ENCODE measurements at regions not wholly inside any gene's neighbourhood (a gene's known extent, or its start where the extent isn't known, plus 50 kb on each side); places are given as distances from the start of the nearest gene placed in this dataset.

GRCh38 chr4:95764961-95765360, 74.9 kb upstream of the PDHA2 start:
- TF ChIP-seq, protein P1, sequence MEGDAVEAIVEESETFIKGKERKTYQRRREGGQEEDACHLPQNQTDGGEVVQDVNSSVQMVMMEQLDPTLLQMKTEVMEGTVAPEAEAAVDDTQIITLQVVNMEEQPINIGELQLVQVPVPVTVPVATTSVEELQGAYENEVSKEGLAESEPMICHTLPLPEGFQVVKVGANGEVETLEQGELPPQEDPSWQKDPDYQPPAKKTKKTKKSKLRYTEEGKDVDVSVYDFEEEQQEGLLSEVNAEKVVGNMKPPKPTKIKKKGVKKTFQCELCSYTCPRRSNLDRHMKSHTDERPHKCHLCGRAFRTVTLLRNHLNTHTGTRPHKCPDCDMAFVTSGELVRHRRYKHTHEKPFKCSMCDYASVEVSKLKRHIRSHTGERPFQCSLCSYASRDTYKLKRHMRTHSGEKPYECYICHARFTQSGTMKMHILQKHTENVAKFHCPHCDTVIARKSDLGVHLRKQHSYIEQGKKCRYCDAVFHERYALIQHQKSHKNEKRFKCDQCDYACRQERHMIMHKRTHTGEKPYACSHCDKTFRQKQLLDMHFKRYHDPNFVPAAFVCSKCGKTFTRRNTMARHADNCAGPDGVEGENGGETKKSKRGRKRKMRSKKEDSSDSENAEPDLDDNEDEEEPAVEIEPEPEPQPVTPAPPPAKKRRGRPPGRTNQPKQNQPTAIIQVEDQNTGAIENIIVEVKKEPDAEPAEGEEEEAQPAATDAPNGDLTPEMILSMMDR (tag by site-specific recombination; IDR thresholded peaks at IDR 0.05): no peak
- TF ChIP-seq, protein P2, sequence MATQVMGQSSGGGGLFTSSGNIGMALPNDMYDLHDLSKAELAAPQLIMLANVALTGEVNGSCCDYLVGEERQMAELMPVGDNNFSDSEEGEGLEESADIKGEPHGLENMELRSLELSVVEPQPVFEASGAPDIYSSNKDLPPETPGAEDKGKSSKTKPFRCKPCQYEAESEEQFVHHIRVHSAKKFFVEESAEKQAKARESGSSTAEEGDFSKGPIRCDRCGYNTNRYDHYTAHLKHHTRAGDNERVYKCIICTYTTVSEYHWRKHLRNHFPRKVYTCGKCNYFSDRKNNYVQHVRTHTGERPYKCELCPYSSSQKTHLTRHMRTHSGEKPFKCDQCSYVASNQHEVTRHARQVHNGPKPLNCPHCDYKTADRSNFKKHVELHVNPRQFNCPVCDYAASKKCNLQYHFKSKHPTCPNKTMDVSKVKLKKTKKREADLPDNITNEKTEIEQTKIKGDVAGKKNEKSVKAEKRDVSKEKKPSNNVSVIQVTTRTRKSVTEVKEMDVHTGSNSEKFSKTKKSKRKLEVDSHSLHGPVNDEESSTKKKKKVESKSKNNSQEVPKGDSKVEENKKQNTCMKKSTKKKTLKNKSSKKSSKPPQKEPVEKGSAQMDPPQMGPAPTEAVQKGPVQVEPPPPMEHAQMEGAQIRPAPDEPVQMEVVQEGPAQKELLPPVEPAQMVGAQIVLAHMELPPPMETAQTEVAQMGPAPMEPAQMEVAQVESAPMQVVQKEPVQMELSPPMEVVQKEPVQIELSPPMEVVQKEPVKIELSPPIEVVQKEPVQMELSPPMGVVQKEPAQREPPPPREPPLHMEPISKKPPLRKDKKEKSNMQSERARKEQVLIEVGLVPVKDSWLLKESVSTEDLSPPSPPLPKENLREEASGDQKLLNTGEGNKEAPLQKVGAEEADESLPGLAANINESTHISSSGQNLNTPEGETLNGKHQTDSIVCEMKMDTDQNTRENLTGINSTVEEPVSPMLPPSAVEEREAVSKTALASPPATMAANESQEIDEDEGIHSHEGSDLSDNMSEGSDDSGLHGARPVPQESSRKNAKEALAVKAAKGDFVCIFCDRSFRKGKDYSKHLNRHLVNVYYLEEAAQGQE (tag by site-specific recombination; IDR thresholded peaks at IDR 0.05): no peak
- TF ChIP-seq ZNF274 (IDR thresholded peaks at IDR 0.05; ENCODE audit: low read length) (no peak), ZNF274 (tag by site-specific recombination; IDR thresholded peaks at IDR 0.05; ENCODE audit: borderline replicate concordance) (no peak), MZF1 (tag by site-specific recombination; IDR thresholded peaks at IDR 0.05; ENCODE audit: borderline replicate concordance) (no peak), ZNF704 (tag by site-specific recombination; IDR thresholded peaks at IDR 0.05) (no peak), ZNF280D (tag by site-specific recombination; IDR thresholded peaks at IDR 0.05) (no peak), SP2 (tag by site-specific recombination; IDR thresholded peaks at IDR 0.05) (no peak), ZNF169 (tag by site-specific recombination; IDR thresholded peaks at IDR 0.05) (no peak), PATZ1 (tag by site-specific recombination; IDR thresholded peaks at IDR 0.05) (no peak)

All from HEK293 (cell line).